Thyroid gland (tissue), 4 donors: ENCODE measurements at regions not wholly inside any gene's neighbourhood (a gene's known extent, or its start where the extent isn't known, plus 50 kb on each side); places are given as distances from the start of the nearest gene placed in this dataset.

Experiments used
- CTCF ChIP-seq, 6 experiments: fragments of 200-600 bp in 3 of 6; fragments of 450-650 bp in 3 of 6; sonication (generic) in 3 of 6; IDR thresholded peaks; one replicate each; pipeline ENCODE4 v1.5.1; 2016 to 2019; ENCODE audit warnings: antibody characterized with exemption in 6 of 6, mild to moderate bottlenecking in 2 of 6, inconsistent platforms in 1 of 6, moderate library complexity in 1 of 6
- POLR2A ChIP-seq, 2 donors: fragments of 450-650 bp; IDR thresholded peaks; one replicate each; pipeline ENCODE4 v1.6.1; 2017; ENCODE audit warnings: antibody characterized with exemption in 2 of 2, mild to moderate bottlenecking in 2 of 2, moderate library complexity in 1 of 2

DNA sequence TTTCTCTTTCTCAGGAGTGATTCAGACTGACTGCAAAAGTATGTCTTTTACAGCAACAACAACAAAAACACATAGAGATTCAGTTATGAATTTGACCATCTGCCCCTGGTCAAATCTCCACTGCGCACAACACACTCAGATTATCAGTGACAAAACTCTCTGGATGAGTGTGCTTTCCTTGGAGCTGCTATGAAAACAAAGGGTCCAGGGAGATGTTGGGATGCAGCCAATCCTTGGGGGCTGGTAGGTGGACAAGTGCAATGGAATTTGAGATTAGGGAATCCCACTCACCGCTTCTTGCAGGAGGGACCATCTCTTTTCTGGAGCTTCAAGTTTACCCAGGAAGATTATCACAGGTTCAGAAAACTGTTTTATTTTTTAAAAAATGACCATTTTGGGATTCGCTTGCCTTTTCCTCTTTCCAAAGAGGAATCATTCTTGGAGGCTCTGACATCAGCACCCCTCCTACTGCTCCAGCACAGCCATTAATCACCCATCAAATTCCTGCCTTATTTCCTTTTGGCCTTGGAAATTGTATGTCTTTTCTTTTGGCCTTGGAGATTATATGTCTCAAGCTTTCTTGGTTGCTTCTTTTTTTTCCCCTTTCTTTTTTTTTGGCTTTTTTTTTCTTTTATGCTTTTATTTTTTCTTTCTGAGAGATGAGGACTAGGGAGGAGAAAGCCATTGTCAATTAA, 311.8 kb downstream of the TSHZ3 start:
- TF ChIP-seq CTCF (IDR thresholded peaks at IDR 0.05) = no peak
- TF ChIP-seq POLR2A (IDR thresholded peaks at IDR 0.05) = no peak
